A549 (cell line): ENCODE measurements at regions not wholly inside any gene's neighbourhood (a gene's known extent, or its start where the extent isn't known, plus 50 kb on each side); places are given as distances from the start of the nearest gene placed in this dataset.

Experiments used
- MYC ChIP-seq: IDR thresholded peaks from 2 replicates; pipeline ENCODE4 v1.6.1; 2012; ENCODE audit warnings: mild to moderate bottlenecking, inconsistent platforms, low read length, improper control_type of control experiment, borderline replicate concordance
- POLR2A ChIP-seq: IDR thresholded peaks from 2 replicates; pipeline ENCODE4 v1.6.1; 2012; ENCODE audit warnings: mild to moderate bottlenecking, low read length

- TF ChIP-seq POLR2A = no peak
- TF ChIP-seq MYC = no peak
Measured at GRCh38 chr14:28361486-28361885, 405.1 kb upstream of the FOXG1 start.
